ENCODE measurements at regions not wholly inside any gene's neighbourhood (a gene's known extent, or its start where the extent isn't known, plus 50 kb on each side); places are given as distances from the start of the nearest gene placed in this dataset.

GRCh38 chr6:141914646-141915045 lies 218.1 kb upstream of the GJE1 start:
- no peaks in the 10 kb centered on the region for H3K79me2 ChIP-seq (ENCODE audit: insufficient read depth)
- no peak for TF ChIP-seq EZH2 (IDR thresholded peaks at IDR 0.05; ENCODE audit: insufficient read depth, poor library complexity, severe bottlenecking)
- no peak for TF ChIP-seq EZH2phosphoT487 (IDR thresholded peaks at IDR 0.05; ENCODE audit: insufficient read depth, low read depth)
- no peaks in the 10 kb centered on the region for H4K20me1 ChIP-seq (ENCODE audit: insufficient read depth)
- no peaks in the 10 kb centered on the region for H3K4me1 ChIP-seq (ENCODE audit: insufficient read depth)
- in situ Hi-C loops (cut with MboI): no loop called here
- H3K9me2 ChIP-seq (ENCODE audit: insufficient read depth): no peaks in the 10 kb centered on the region
- no peak overlapping the region for H3K27ac ChIP-seq
- no peaks in the 10 kb centered on the region for H3K36me3 ChIP-seq (ENCODE audit: low read depth)
- H3K9ac ChIP-seq: no peak overlapping the region
- H3K4me2 ChIP-seq (ENCODE audit: unreplicated experiment): no peak overlapping the region
- H3K27me3 ChIP-seq (replicated peaks; ENCODE audit: insufficient read depth): no peaks in the 10 kb centered on the region
- DNase-seq: no peak
- WGBS, 2 experiments (ENCODE audit: low coverage in 1 of 2, low lambda C conversion rate in 2 of 2, missing lambda C conversion rate in 2 of 2): 63 to 67% methylated on average over 2 of the region's 2 CpGs
- H2AFZ ChIP-seq: no peak overlapping the region
- no peak overlapping the region for H3K4me3 ChIP-seq
- no peaks in the 10 kb centered on the region for H3K9me3 ChIP-seq (ENCODE audit: low read depth)
- H3F3A ChIP-seq (ENCODE audit: insufficient read depth): no peaks in the 10 kb centered on the region

GRCh38 chr6:141906569-141907080 lies 226.1 kb upstream of the GJE1 start:
- Histone ChIP-seq H3K4me1 (ENCODE audit: insufficient read depth) (no peaks in the 10 kb centered on the region), H3K9ac (no peak overlapping the region), H4K20me1 (ENCODE audit: insufficient read depth) (no peaks in the 10 kb centered on the region), H3K79me2 (ENCODE audit: insufficient read depth) (no peaks in the 10 kb centered on the region), H3F3A (ENCODE audit: insufficient read depth) (no peaks in the 10 kb centered on the region), H3K27me3 (replicated peaks; ENCODE audit: insufficient read depth) (no peaks in the 10 kb centered on the region), H3K27ac (no peak overlapping the region), H2AFZ (no peak overlapping the region), H3K4me2 (ENCODE audit: unreplicated experiment) (no peak overlapping the region), H3K36me3 (ENCODE audit: low read depth) (no peaks in the 10 kb centered on the region), H3K9me2 (ENCODE audit: insufficient read depth) (no peaks in the 10 kb centered on the region), H3K4me3 (no peak overlapping the region), H3K9me3 (ENCODE audit: low read depth) (no peaks in the 10 kb centered on the region)
- no peak for DNase-seq
- in situ Hi-C loops (cut with MboI): no loop called here
- no peak for TF ChIP-seq EZH2 (IDR thresholded peaks at IDR 0.05; ENCODE audit: insufficient read depth, poor library complexity, severe bottlenecking)
- TF ChIP-seq EZH2phosphoT487 (IDR thresholded peaks at IDR 0.05; ENCODE audit: insufficient read depth, low read depth): no peak

GRCh38 chr6:141890661-141891060 lies 242.1 kb upstream of the GJE1 start:
- Histone ChIP-seq H4K20me1 (ENCODE audit: insufficient read depth) (no peaks in the 10 kb centered on the region), H3K27ac (no peak overlapping the region), H2AFZ (no peak overlapping the region), H3K9me3 (ENCODE audit: low read depth) (no peaks in the 10 kb centered on the region), H3F3A (ENCODE audit: insufficient read depth) (no peaks in the 10 kb centered on the region), H3K79me2 (ENCODE audit: insufficient read depth) (no peaks in the 10 kb centered on the region), H3K4me1 (ENCODE audit: insufficient read depth) (no peaks in the 10 kb centered on the region), H3K9me2 (ENCODE audit: insufficient read depth) (no peaks in the 10 kb centered on the region), H3K27me3 (replicated peaks; ENCODE audit: insufficient read depth) (no peaks in the 10 kb centered on the region), H3K9ac (no peak overlapping the region), H3K4me2 (ENCODE audit: unreplicated experiment) (no peak overlapping the region), H3K36me3 (ENCODE audit: low read depth) (no peaks in the 10 kb centered on the region), H3K4me3 (no peak overlapping the region)
- WGBS, 2 experiments (ENCODE audit: low coverage in 1 of 2, low lambda C conversion rate in 2 of 2, missing lambda C conversion rate in 2 of 2): 14 to 37% methylated on average over 2 of the region's 2 CpGs
- TF ChIP-seq EZH2 (IDR thresholded peaks at IDR 0.05; ENCODE audit: insufficient read depth, poor library complexity, severe bottlenecking): no peak
- TF ChIP-seq EZH2phosphoT487 (IDR thresholded peaks at IDR 0.05; ENCODE audit: insufficient read depth, low read depth): no peak
- in situ Hi-C loops (cut with MboI): no loop called here
- no peak for DNase-seq

GRCh38 chr6:141884850-141885249 lies 247.9 kb upstream of the GJE1 start:
- Histone ChIP-seq H2AFZ (no peak overlapping the region), H3K4me1 (ENCODE audit: insufficient read depth) (no peaks in the 10 kb centered on the region), H3K27me3 (replicated peaks; ENCODE audit: insufficient read depth) (no peaks in the 10 kb centered on the region), H3K4me2 (ENCODE audit: unreplicated experiment) (no peak overlapping the region), H3K9me2 (ENCODE audit: insufficient read depth) (no peaks in the 10 kb centered on the region), H3K27ac (no peak overlapping the region), H4K20me1 (ENCODE audit: insufficient read depth) (no peaks in the 10 kb centered on the region), H3F3A (ENCODE audit: insufficient read depth) (no peaks in the 10 kb centered on the region), H3K4me3 (no peak overlapping the region), H3K79me2 (ENCODE audit: insufficient read depth) (no peaks in the 10 kb centered on the region), H3K36me3 (ENCODE audit: low read depth) (no peaks in the 10 kb centered on the region), H3K9ac (no peak overlapping the region), H3K9me3 (ENCODE audit: low read depth) (no peaks in the 10 kb centered on the region)
- no peak for DNase-seq
- 70 to 74% methylated on average over 2 of the region's 2 CpGs for WGBS, 2 experiments (ENCODE audit: low coverage in 1 of 2, low lambda C conversion rate in 2 of 2, missing lambda C conversion rate in 2 of 2)
- TF ChIP-seq EZH2 (IDR thresholded peaks at IDR 0.05; ENCODE audit: insufficient read depth, poor library complexity, severe bottlenecking) (no peak), EZH2phosphoT487 (IDR thresholded peaks at IDR 0.05; ENCODE audit: insufficient read depth, low read depth) (no peak)
- in situ Hi-C loops (cut with MboI): no loop called here

GRCh38 chr6:141878686-141879085 lies 254.0 kb upstream of the GJE1 start:
- no peaks in the 10 kb centered on the region for H3K9me2 ChIP-seq (ENCODE audit: insufficient read depth)
- H2AFZ ChIP-seq: no peak overlapping the region
- H3K27me3 ChIP-seq (replicated peaks; ENCODE audit: insufficient read depth): no peaks in the 10 kb centered on the region
- H3K79me2 ChIP-seq (ENCODE audit: insufficient read depth): no peaks in the 10 kb centered on the region
- no peak for DNase-seq
- no peaks in the 10 kb centered on the region; the same call in 1 of the 2 replicates for H3K4me1 ChIP-seq (ENCODE audit: insufficient read depth)
- H3K36me3 ChIP-seq (ENCODE audit: low read depth): no peaks in the 10 kb centered on the region
- in situ Hi-C loops (cut with MboI): no loop called here
- TF ChIP-seq EZH2phosphoT487 (IDR thresholded peaks at IDR 0.05; ENCODE audit: insufficient read depth, low read depth) (no peak), EZH2 (IDR thresholded peaks at IDR 0.05; ENCODE audit: insufficient read depth, poor library complexity, severe bottlenecking) (no peak)
- no peaks in the 10 kb centered on the region for H4K20me1 ChIP-seq (ENCODE audit: insufficient read depth)
- H3K9ac ChIP-seq: no peak overlapping the region
- H3K4me3 ChIP-seq: no peak overlapping the region
- H3K9me3 ChIP-seq (ENCODE audit: low read depth): no peaks in the 10 kb centered on the region
- H3K4me2 ChIP-seq (ENCODE audit: unreplicated experiment): no peak overlapping the region
- H3F3A ChIP-seq (ENCODE audit: insufficient read depth): no peaks in the 10 kb centered on the region
- no peak overlapping the region for H3K27ac ChIP-seq

Data from GM23248 (cell line).